ENCODE measurements at regions not wholly inside any gene's neighbourhood (a gene's known extent, or its start where the extent isn't known, plus 50 kb on each side); places are given as distances from the start of the nearest gene placed in this dataset.
"Not testable (repeated sequence)": the region's sequence is repeated elsewhere in the genome, so short reads cannot be mapped to it uniquely, and the experiment has no call there.

DNA sequence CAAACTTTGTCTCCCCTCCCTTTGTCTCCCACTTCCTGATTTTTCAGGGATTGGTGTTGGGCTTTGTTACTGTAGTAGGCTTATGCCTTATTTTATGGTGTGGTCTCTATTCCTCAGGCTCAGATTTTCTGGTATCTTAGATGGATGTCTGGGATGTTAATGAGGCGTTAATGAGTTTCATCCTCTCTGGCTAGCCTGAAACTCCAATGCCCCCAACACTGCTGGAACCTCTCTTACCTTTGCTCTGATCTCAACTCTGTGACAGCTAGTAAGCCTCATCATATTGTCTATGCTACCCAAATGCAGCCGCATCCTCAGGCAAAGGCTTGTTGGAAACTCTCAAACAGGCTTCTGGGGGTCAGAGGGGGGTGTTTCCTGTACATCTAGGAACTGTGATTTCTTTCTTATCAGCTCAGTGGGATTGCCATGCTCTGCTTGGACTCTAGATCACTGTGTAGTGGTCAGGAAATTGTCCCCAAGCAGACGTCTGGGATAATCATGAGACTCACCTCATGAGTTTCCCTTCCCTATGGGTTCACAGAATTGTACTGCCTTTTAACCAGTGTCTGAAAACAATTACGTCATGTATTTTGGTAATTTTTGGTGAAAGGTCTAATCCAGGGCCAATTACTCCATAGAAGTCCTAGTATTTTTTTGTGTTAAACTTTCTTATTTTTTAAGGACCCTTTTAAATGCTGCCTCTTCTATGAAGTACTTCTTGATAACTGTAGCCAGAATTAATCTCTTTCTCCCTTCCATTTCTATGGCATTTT is 88.8 kb upstream of the TRPC7 start:
- DNase-seq: no peak

DNA sequence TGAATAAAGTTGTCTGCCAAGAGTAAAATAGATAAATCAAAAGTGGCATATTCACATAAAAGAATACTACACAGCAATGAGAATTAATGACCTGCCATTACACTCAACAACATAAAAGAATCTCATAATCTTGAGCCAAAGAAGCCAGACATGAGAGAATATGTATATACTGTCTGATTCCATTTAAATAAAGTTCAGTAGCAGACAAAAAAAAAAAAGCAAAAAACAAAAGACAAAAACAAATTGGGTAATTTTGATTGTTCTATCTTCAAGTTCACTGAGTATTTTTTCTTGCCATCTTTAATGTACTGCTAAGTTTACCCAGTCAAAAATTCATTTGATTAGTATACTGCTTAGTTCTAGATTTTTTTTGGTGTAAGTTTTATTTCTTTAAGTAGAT is 87.9 kb upstream of the TRPC7 start:
- no peak for DNase-seq

DNA sequence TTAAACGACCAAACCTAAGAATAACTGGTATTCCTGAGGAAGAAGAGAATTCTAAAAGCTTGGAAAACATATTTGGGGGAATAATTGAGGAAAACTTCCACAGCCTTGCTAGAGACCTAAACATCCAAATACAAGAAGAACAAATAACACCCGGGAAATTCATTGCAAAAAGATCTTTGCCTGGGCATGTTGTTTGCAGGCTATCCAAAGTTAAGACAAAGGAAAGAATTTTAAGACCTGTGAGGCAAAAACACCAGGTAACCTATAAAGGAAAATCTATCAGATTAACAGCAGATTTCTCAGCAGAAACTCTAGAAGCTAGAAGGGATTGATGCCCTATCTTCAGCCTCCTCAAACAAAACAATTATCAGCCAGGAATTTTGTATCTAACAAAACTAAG is 82.2 kb upstream of the TRPC7 start:
- not testable (repeated sequence) for DNase-seq

DNA sequence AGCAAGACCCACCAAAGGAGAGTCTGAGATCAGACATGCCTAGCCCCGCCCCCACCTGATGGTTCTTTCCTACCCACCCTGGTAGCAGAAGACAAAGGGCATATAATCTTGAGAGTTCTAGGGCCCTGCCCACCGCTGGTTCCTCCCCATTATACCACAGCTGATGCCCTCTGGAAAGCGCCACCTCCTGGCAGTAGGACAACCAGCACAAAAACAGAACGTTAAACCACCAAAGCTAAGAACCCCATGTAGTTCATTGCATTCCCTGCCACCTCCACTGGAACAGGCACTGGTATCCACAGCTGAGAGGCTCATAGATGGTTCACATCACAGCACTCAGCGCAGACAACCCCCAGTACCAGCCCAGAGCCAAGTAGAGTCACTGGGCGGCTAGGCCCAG is 81.2 kb upstream of the TRPC7 start:
- peak in 1 of 2 experiments; percentile 7 for DNase-seq

DNA sequence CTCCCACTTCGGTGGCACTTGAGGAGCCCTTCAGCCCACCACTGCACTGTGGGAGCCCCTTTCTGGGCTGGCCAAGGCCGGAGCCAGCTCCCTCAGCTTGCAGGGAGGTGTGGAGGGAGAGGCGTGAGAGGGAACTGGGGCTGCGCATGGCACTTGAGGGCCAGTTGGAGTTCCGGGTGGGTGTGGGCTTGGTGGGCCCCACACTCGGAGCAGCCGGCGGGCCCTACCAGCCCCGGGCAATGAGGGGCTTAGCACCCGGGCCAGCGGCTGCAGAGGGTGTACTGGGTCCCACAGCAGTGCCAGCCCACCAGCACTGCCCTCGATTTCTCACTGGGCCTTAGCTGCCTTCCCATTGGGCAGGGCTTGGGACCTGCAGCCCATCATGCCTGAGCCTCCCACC is 78.8 kb upstream of the TRPC7 start:
- DNase-seq: not testable (repeated sequence)

DNA sequence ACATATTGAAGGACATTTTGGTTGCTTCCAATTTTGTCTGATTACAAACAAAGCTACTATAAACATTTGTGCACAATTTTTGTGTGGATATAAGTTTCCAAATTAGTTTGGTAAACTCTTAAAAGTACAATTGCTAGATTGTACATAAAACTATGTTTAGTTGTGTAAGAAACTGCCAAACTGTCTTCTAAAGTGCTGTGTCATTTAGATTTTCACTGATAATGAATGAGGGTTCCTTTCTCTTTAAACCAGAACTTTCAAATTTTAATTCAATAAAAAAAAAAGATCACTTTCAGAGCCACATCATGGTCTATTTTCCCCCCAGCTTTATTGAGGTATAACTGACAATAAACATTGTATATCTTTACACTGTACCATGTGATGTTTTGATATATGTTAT is 74.0 kb upstream of the TRPC7 start:
- DNase-seq: no peak

DNA sequence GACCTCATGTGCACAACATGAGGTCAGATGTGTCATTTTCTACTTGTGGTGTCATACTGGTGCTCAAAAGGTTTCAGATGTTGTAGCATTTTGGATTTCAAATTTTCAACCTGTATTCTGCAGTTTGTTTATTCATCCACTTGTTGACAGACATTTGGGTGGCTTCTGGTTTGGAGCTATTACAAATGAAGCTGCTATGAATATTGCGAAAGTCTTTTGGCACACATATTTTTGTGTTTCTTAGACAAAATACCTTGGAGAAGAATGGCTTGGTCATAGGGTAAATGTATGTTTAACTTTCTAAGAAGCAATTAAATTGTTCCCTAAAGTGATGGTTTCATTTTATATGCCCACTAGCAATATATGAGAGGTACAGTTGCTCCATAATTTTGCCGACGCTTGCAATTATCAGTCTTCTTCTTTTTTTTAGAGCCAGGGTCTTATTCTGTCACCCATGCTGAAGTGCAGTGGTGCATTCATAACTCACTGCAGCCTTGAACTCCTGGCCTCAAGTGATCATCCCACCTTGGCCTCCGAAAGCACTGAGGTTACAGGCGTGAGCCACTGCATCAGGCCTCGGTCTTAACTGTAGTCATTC is 70.7 kb upstream of the TRPC7 start:
- DNase-seq: no peak

DNA sequence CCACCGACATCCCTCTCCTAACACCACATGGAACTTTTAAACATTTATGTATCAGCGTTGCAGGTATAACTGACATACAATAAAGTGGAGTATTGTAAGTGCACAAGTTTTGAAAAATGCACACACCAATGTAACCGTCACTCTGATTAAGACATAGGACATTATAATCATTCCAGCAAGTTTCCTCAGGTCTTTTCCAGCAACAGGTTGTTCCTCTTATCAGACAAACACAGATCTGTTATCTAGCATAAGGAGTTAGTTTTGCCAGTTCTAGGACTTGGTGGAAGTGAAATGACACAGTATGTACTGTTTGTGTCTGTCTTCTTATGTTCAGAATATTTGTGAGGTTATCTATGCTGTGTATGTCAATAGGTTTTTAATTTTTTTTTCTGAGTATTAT is 69.5 kb upstream of the TRPC7 start:
- no peak for DNase-seq

DNA sequence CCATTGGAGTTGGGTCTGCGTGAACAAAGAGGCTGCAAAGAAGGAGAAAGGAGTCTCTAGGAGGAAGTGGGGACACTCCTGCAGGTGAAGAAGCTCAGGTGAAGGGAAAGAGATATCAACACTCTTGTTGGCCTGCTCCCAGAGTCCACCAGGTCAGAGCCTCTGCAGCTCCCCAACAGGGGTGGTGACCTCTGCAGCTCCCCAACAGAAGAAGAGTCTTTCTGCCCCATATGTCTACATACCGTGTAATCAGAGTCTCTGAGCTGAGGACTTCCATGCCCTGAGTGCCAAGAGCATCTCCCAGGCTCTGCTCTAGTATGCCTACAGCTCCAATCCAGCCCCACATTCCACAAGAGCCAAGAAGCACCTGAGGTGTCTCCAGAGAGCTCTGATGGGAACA is 67.4 kb upstream of the TRPC7 start:
- DNase-seq: no peak

DNA sequence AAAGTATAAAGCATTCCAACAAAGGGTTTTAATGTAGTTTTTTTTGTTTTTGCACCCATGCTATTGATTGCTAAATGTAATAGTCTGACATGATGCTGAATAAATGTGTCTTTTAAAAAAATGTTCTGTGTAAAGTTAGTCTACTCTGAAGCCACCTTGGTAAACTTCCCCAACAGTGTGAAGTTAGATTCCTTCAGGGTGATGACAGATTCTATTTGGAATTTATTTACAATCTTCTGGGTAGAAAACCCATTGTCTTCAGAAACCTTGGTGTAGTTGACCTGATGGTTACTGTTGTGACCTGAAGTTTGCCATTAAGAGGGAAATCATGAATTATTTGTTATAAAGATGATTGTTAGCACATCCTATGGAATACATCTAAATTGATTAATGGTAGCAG is 64.7 kb upstream of the TRPC7 start:
- DNase-seq: no peak

DNA sequence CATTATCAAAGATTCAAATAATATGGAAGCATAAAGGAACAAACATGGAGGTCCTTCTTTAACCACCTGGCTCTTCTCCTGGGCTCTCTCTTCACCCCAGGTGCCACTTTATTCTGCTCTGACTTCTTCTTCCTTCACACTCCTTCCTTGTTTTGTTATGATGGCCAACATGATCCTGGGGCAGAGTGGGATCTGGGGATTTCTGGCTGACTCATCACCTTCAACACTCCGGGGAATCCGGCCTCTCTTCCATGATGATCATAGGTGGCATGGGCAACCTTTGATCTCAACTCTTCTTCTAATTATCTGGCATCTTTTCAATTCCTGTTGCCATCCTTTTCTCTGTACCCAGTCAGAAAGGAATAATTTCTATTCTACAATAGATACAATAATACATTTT is 62.1 kb upstream of the TRPC7 start:
- no peak for DNase-seq

DNA sequence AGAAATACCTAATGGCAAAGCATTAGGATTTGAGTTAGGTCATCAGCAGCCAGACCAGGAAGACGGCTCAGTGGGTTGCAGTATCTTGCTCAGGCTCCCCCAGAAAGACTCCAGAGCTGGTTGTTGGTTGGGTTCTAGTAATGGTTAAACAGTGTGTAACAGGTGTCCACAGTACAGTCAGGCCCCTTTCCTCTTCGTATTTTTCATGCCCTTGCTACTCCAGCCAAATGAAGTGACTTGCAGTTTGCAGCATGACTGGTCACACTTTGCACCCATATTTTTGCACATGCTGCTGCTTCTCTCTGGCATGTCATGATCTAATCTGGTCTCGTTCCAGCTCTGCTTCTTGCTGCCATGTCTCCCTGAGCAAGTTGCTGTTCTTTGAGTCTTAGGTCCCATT is 60.6 kb upstream of the TRPC7 start:
- no peak for DNase-seq

DNA sequence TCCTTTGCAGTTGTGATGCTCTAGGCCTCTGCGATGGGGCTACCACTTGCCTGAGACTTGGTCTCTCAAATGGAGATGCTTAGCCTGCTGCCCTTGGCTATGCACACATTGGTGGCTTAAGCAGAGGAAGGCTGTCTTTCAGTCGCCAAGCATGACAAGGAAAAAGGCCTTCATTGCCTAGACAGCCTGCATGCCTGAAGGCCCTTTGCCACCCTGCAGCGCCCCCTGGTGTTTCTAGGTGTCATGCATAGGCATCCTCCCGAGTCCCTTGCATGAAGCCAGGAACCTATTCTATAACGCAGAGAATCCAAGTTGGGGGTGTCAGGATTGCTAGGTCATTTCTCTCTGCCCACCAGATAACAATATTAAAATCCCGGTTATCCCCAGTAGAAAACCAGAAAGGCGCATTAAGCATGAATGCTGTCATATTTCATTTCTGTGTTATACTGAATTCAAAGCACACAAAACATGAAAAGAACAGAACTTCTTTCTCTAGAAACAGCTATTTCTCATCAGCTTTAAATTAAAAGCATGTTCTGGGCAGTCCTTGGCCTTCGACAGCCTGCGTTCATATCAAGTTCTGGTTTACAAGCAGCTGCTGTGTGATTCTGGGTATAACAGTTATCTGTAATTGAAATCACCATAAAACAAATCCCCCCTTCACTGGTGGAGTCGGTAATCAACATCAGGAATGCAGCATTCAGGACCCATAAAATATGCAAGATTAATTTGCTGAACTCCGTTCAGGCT is 59.7 kb upstream of the TRPC7 start:
- DNase-seq: peak; percentile 12 to 88

DNA sequence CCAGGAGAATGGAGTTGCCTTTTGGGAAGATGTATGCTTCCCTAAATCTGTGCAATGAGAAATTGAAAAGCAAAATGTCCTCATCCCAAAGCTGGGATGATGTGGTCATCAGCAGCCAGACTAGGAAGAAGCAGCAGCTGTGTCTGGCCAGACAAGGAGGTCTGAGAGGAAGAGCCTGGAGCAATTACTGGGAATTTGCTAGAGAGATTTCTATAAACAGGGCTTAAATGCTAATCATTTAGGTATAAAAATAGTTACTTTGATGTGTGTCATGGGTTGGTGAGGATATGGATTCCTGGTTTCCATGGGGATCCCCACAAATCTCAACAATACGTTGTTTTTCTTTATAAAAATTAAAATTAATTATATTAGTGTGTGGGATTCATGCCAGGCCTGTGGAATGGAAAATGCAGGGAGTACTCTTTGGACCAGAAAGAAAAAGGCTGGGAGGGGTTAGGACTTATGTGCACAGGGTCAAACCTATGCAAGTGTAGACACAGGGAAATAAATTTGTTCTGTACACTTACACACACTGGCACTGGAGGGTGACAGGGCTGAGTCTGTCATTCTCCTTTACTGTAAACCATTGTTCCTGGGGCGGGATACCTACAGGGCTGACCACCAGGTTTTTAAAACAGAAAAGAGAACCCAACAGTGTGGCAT is 58.7 kb upstream of the TRPC7 start:
- DNase-seq: no peak

DNA sequence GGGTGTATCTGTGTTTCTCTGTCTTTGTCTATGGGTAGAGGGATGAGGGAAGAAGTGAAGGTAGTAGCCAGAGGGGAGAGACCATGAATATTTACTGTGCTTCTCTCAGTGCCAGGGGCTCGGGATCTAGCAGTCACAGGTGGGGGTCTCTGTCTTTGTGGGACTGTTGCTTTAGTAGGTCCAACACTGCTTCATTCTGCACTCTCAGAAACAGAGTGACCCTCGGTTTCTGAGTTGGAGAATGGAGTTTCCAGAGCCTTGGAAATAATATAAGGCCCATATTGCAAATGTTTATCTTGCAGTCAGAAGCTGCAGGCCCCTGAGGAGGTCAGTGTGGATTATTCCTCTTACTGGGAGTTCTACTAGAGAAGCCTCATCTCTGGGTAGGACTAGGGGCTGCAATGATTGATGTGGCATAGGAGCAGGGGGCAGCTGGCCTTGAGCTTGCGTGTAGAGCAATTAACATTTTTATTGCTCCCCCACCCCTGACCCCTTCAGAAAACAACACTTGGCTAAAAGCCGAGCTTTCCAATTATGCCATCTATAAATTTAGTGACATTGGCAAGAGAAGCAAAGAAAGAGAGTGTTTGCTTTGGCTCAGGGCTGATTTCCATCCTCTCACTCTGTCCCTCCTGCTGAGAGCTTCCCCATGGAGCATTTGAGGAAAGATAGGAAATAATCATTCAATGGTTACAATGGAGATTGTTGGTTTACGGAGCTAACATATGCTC is 55.0 kb upstream of the TRPC7 start:
- no peak for DNase-seq

DNA sequence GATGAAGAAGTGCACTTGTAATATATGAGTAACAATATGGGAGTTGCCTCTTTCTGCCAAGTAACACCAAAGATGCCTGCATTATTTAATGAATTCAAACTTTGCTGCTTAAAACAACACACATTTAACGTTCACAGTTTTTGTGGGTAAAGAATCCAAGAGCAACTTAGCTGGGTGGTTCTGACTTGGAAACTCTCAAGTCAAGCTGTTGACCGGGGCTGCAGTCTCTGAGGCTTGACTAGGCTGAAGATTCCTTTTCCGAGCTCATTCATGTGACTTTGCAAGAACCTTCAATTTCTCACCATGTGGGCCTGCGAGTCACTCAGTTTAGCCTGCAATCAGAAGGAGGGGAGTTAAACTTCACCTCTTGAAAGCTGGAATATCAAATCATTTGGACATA is 53.0 kb upstream of the TRPC7 start:
- no peak for DNase-seq

All from NCI-H526 (cell line).